H1 (cell line): ENCODE measurements at regions not wholly inside any gene's neighbourhood (a gene's known extent, or its start where the extent isn't known, plus 50 kb on each side); places are given as distances from the start of the nearest gene placed in this dataset.

Experiments
- CTCF ChIA-PET: fragments of 300-600 bp; sonication (Branson Sonifier 250); formaldehyde crosslinking; loops from one replicate; lab custom pipeline; 2021; ENCODE audit not compliant: partially characterized antibody; lab: Charles Lee
- POLR2A ChIA-PET: fragments of 300-600 bp; sonication (Branson Sonifier 250); formaldehyde crosslinking; loops from one replicate; lab custom pipeline; 2021; ENCODE audit warnings: inconsistent platforms; ENCODE audit not compliant: partially characterized antibody; lab: Charles Lee
- DNase-seq, 2 experiments: peaks; one replicate each; pipeline versions ENCODE4 v3.0.0 to v3.0.0-alpha.2; 2010 to 2022; ENCODE audit warnings: low spot score in 2 of 2, low read depth in 1 of 2, mixed read lengths in 1 of 2
- FAIRE-seq: peaks from 2 replicates; lab custom pipeline; 2011; peaks lifted over from hg19 to GRCh38; lab: Jason Lieb, UNC
- H2AFZ ChIP-seq: 2 replicates; pipeline ENCODE4 v1.8.1; 2012; ENCODE audit warnings: low read length, inconsistent platforms
- H2AK5ac ChIP-seq: 2 replicates; pipeline ENCODE4 v1.6.1; 2013; ENCODE audit warnings: low read depth, low read length
- H2BK120ac ChIP-seq: replicated peaks from 2 replicates; pipeline ENCODE3; 2013; ENCODE audit warnings: low read depth, low read length, inconsistent platforms
- H2BK12ac ChIP-seq: 2 replicates; pipeline ENCODE4 v1.6.1; 2013; ENCODE audit warnings: low read depth, low read length
- H2BK15ac ChIP-seq: 2 replicates; pipeline ENCODE4 v1.6.1; 2013; ENCODE audit warnings: low read length
- H2BK20ac ChIP-seq: 2 replicates; pipeline ENCODE4 v1.6.1; 2013; ENCODE audit warnings: low read length
- H2BK5ac ChIP-seq: 2 replicates; pipeline ENCODE4 v1.6.1; 2013; ENCODE audit warnings: low read depth, low read length
- H3K14ac ChIP-seq: 2 replicates; pipeline ENCODE4 v1.6.1; 2013; ENCODE audit warnings: inconsistent platforms; ENCODE audit not compliant: insufficient read length
- H3K18ac ChIP-seq: 2 replicates; pipeline ENCODE4 v1.6.1; 2013; ENCODE audit warnings: low read length; ENCODE audit errors: extremely low read depth
- H3K23ac ChIP-seq: 2 replicates; pipeline ENCODE4 v1.6.1; 2013; ENCODE audit warnings: inconsistent platforms; ENCODE audit not compliant: insufficient read length
- H3K23me2 ChIP-seq: 2 replicates; pipeline ENCODE4 v1.6.1; 2013; ENCODE audit warnings: low read depth, low read length
- H3K27ac ChIP-seq: 2 replicates; pipeline ENCODE4 v1.6.1; 2011; ENCODE audit warnings: low read depth, low read length, inconsistent platforms
- H3K27me3 ChIP-seq, 4 experiments: replicated peaks in 1 of 4; 1 replicate in 1 of 4; 2 replicates in 3 of 4; pipeline versions ENCODE4 v1.6.1 to v1.8.1; 2011 to 2013; ENCODE audit warnings: low read length in 3 of 4, mild to moderate bottlenecking in 3 of 4, inconsistent platforms in 2 of 4, mixed read lengths in 2 of 4, moderate library complexity in 1 of 4; ENCODE audit not compliant: control insufficient read depth in 3 of 4, insufficient read depth in 3 of 4; ENCODE audit errors: extremely low read depth in 1 of 4
- H3K36me3 ChIP-seq, 4 experiments: 2 replicates each; pipeline versions ENCODE4 v1.6.1 to v1.8.1; 2011 to 2013; ENCODE audit warnings: mild to moderate bottlenecking in 4 of 4, low read length in 3 of 4, moderate library complexity in 2 of 4, control low read depth in 1 of 4, inconsistent platforms in 1 of 4; ENCODE audit not compliant: insufficient read depth in 4 of 4, control insufficient read depth in 2 of 4
- H3K4ac ChIP-seq: replicated peaks from 2 replicates; pipeline ENCODE3; 2013; ENCODE audit warnings: low read length, low read depth, mixed read lengths, inconsistent platforms; ENCODE audit not compliant: insufficient read length
- H3K4me1 ChIP-seq, 4 experiments: replicated peaks in 1 of 4; 1 replicate in 1 of 4; 2 replicates in 3 of 4; pipeline versions ENCODE4 v1.6.1 to v1.8.1; 2011 to 2013; ENCODE audit warnings: low read length in 3 of 4, inconsistent platforms in 2 of 4, mixed read lengths in 1 of 4; ENCODE audit not compliant: insufficient read depth in 4 of 4, control insufficient read depth in 3 of 4
- H3K4me2 ChIP-seq, 2 experiments: 2 replicates each; pipeline versions ENCODE4 v1.6.1 to v1.8.1; 2011 to 2013; ENCODE audit warnings: low read depth in 2 of 2, low read length in 2 of 2, control low read depth in 1 of 2, inconsistent platforms in 1 of 2, mild to moderate bottlenecking in 1 of 2; ENCODE audit not compliant: insufficient read depth in 1 of 2
- H3K4me3 ChIP-seq, 4 experiments: fragments of 200-600, 300-600 bp in 1 of 4; sonication (generic), shearing (Covaris generic), sonication (Bioruptor Twin) in 1 of 4; 2 replicates each; pipeline versions ENCODE4 v1.5.1 to v1.8.1; 2011 to 2016; ENCODE audit warnings: low read length in 4 of 4, low read depth in 3 of 4, control low read depth in 2 of 4, inconsistent platforms in 2 of 4, mild to moderate bottlenecking in 2 of 4, mixed read lengths in 1 of 4, moderate library complexity in 1 of 4; ENCODE audit not compliant: insufficient read depth in 2 of 4; ENCODE audit errors: extremely low read depth in 1 of 4
- H3K56ac ChIP-seq: replicated peaks from 2 replicates; pipeline ENCODE3; 2013; ENCODE audit warnings: low read depth, mild to moderate bottlenecking, mixed read lengths, low read length, inconsistent platforms; ENCODE audit not compliant: insufficient read length
- H3K79me1 ChIP-seq: 2 replicates; pipeline ENCODE4 v1.6.1; 2013; ENCODE audit warnings: low read depth, low read length, control low read depth
- H3K79me2 ChIP-seq, 2 experiments: 2 replicates each; pipeline versions ENCODE4 v1.6.1 to v1.8.1; 2012 to 2013; ENCODE audit warnings: low read length in 2 of 2, mild to moderate bottlenecking in 2 of 2, inconsistent platforms in 1 of 2; ENCODE audit not compliant: insufficient read depth in 2 of 2, control insufficient read depth in 1 of 2
- H3K9ac ChIP-seq, 4 experiments: replicated peaks in 1 of 4; 1 replicate in 1 of 4; 2 replicates in 3 of 4; pipeline versions ENCODE4 v1.6.1 to v1.8.1; 2011 to 2013; ENCODE audit warnings: low read depth in 3 of 4, low read length in 3 of 4, control low read depth in 2 of 4, mild to moderate bottlenecking in 2 of 4, moderate library complexity in 2 of 4, inconsistent platforms in 1 of 4; ENCODE audit errors: extremely low read depth in 1 of 4
- H3K9me3 ChIP-seq, 2 experiments: 2 replicates each; pipeline versions ENCODE4 v1.6.1 to v1.8.1; 2012 to 2013; ENCODE audit warnings: mild to moderate bottlenecking in 2 of 2, moderate library complexity in 2 of 2, control low read depth in 1 of 2, inconsistent platforms in 1 of 2, low read depth in 1 of 2, low read length in 1 of 2, mixed read lengths in 1 of 2; ENCODE audit not compliant: insufficient read depth in 2 of 2
- H4K20me1 ChIP-seq, 2 experiments: replicated peaks in 1 of 2; 2 replicates each; pipeline versions ENCODE3 to v1.8.1; 2011 to 2013; ENCODE audit warnings: inconsistent platforms in 2 of 2, low read length in 2 of 2, mild to moderate bottlenecking in 1 of 2; ENCODE audit not compliant: insufficient read depth in 2 of 2, control insufficient read depth in 1 of 2
- H4K5ac ChIP-seq: 2 replicates; pipeline ENCODE4 v1.6.1; 2013; ENCODE audit warnings: low read length, low read depth, mixed read lengths, inconsistent platforms; ENCODE audit not compliant: insufficient read length
- H4K8ac ChIP-seq: 2 replicates; pipeline ENCODE4 v1.8.0; 2013; ENCODE audit warnings: mild to moderate bottlenecking, moderate library complexity, low read length, inconsistent platforms; ENCODE audit not compliant: insufficient read depth; ENCODE audit errors: extremely low read depth
- H4K91ac ChIP-seq: replicated peaks from 2 replicates; pipeline ENCODE3; 2013; ENCODE audit warnings: low read length, mixed read lengths, inconsistent platforms; ENCODE audit not compliant: insufficient read length
- ASH2L ChIP-seq: fragments of 200-600, 300-600 bp; sonication (generic); IDR thresholded peaks from one replicate; pipeline ENCODE4 v1.7.1; 2017; ENCODE audit warnings: low read length
- BRCA1 ChIP-seq: IDR thresholded peaks from 2 replicates; pipeline ENCODE4 v1.6.1; 2012; ENCODE audit warnings: low read depth, low read length, improper control_type of control experiment
- CBX8 ChIP-seq: fragments of 300-800, 300-1000 bp; sonication (generic); IDR thresholded peaks from 2 replicates; pipeline ENCODE4 v1.7.1; 2016; ENCODE audit warnings: low read depth, low read length, borderline replicate concordance
- CHD2 ChIP-seq: IDR thresholded peaks from 2 replicates; pipeline ENCODE4 v1.6.1; 2012; ENCODE audit warnings: low read length, improper control_type of control experiment
- EGR1 ChIP-seq: IDR thresholded peaks from 2 replicates; pipeline ENCODE4 v1.6.1; 2011; ENCODE audit warnings: low read depth, low read length, borderline replicate concordance
- GTF2F1 ChIP-seq: IDR thresholded peaks from 2 replicates; pipeline ENCODE4 v1.6.1; 2012; ENCODE audit warnings: low read depth, low read length, improper control_type of control experiment, borderline replicate concordance
- HDAC6 ChIP-seq: IDR thresholded peaks from one replicate; pipeline ENCODE4 v1.7.1; 2012; ENCODE audit warnings: low read depth, mild to moderate bottlenecking, inconsistent platforms, low read length, moderate library complexity
- KDM5A ChIP-seq: fragments of 200-600 bp; IDR thresholded peaks from 2 replicates; pipeline ENCODE4 v1.7.1; 2012; ENCODE audit warnings: mild to moderate bottlenecking, low read length, inconsistent platforms, mixed read lengths
- NRF1 ChIP-seq: IDR thresholded peaks from 2 replicates; pipeline ENCODE4 v1.6.1; 2011; ENCODE audit warnings: mild to moderate bottlenecking, low read depth, low read length, improper control_type of control experiment
- SP2 ChIP-seq: IDR thresholded peaks from 2 replicates; pipeline ENCODE4 v1.6.1; 2012; ENCODE audit warnings: mild to moderate bottlenecking, low read length, inconsistent platforms
- SP4 ChIP-seq: IDR thresholded peaks from 2 replicates; pipeline ENCODE4 v1.6.1; 2012; ENCODE audit warnings: low read length, inconsistent platforms
- WGBS, 2 experiments: shearing (Covaris generic) in 1 of 2; methylation state at CpG; one replicate each; pipeline versions ENCODE4 v1.1.6 to v1.1.7; 2013 to 2015; ENCODE audit warnings: low lambda C conversion rate in 2 of 2, mixed read lengths in 2 of 2, inconsistent platforms in 1 of 2, low coverage in 1 of 2, missing lambda C conversion rate in 1 of 2; ENCODE audit not compliant: insufficient replicate concordance in 2 of 2, insufficient coverage in 1 of 2, insufficient read length in 1 of 2; ENCODE audit errors: extremely low coverage in 1 of 2, missing lambda C conversion rate in 1 of 2; 5-methylcytosine and 5-hydroxymethylcytosine counted together

DNA sequence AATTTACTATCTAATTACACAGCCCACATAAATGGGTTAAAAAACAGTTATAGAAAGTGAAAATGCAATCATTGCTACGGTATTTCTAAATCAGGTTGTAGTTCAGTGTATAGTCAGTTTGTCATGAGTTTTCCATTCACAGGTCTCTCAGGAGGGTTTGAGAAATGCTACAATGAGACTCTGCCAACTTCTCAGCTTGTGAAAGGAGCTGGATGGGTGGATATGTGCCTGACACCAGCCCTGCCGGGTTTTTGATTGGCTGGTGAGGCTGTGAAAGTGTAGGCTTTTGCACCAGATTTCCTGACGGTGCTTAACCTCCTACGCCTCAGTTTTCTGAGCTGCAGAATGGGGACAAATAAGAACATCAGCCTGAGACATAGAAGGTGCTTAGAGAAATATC, 102.6 kb upstream of the SMIM21 start:
- H2BK5ac ChIP-seq: no peak overlapping the region
- no peak overlapping the region for H3K14ac ChIP-seq
- no peak overlapping the region for H3K27ac ChIP-seq
- H2BK20ac ChIP-seq: no peak overlapping the region
- H3K79me1 ChIP-seq: no peaks in the 10 kb centered on the region
- no peak overlapping the region for H2AFZ ChIP-seq
- POLR2A ChIA-PET: no interaction called here
- H3K27me3 ChIP-seq: no peaks in the 10 kb centered on the region
- no peak for DNase-seq
- H3K4me3 ChIP-seq: no peak overlapping the region
- H3K9ac ChIP-seq: no peak overlapping the region
- H2BK15ac ChIP-seq: no peak overlapping the region
- no peak overlapping the region for H4K8ac ChIP-seq
- no peaks in the 10 kb centered on the region for H4K20me1 ChIP-seq
- no peaks in the 10 kb centered on the region for H3K23me2 ChIP-seq
- no peak overlapping the region for H4K5ac ChIP-seq
- H3K23ac ChIP-seq: no peak overlapping the region
- H3K36me3 ChIP-seq: no peaks in the 10 kb centered on the region
- H2AK5ac ChIP-seq: no peak overlapping the region
- no peak for FAIRE-seq
- no peaks in the 10 kb centered on the region for H3K9me3 ChIP-seq
- no peak overlapping the region for H3K4me2 ChIP-seq
- CTCF ChIA-PET: no interaction called here
- WGBS, 2 experiments: 85% methylated on average over 3 of the region's 4 CpGs; no CpG with 5 or more reads in 1 of the 2 experiments
- H3K18ac ChIP-seq: no peak overlapping the region
- H3K4ac ChIP-seq: no peak overlapping the region
- no peak overlapping the region for H2BK12ac ChIP-seq
- no peaks in the 10 kb centered on the region for H3K79me2 ChIP-seq
- H3K56ac ChIP-seq: no peak overlapping the region
- no peaks in the 10 kb centered on the region for H3K4me1 ChIP-seq
- H2BK120ac ChIP-seq: no peak overlapping the region
- no peak overlapping the region for H4K91ac ChIP-seq
- TF ChIP-seq HDAC6 (no peak), KDM5A (no peak), SP4 (no peak), BRCA1 (no peak), SP2 (no peak), CBX8 (no peak), EGR1 (no peak), GTF2F1 (no peak), CHD2 (no peak), ASH2L (no peak), NRF1 (no peak)
